ENCODE measurements at regions not wholly inside any gene's neighbourhood (a gene's known extent, or its start where the extent isn't known, plus 50 kb on each side); places are given as distances from the start of the nearest gene placed in this dataset.

- in situ Hi-C loops (cut with MboI; ENCODE audit: low pct_ligation_motif_present in 1 of 4, low pct_unique_long_range_greater_than_20kb in 1 of 4, low sequenced_read_pairs in 3 of 4), result no loop called here
- TF ChIP-seq POLR2AphosphoS5 (IDR thresholded peaks at IDR 0.05), result no peak
- no peak for TF ChIP-seq EP300 (IDR thresholded peaks at IDR 0.05; ENCODE audit: low read depth)
- no peak for TF ChIP-seq CTCF (IDR thresholded peaks at IDR 0.05)
- TF ChIP-seq POLR2A (IDR thresholded peaks at IDR 0.05), result no peak
These were observed 94.3 kb upstream of the ASIC2 start for GRCh38 chr17:33387406-33387805.

GRCh38 chr17:33389504-33390135 lies 96.5 kb upstream of the ASIC2 start:
- in situ Hi-C loops (cut with MboI; ENCODE audit: low pct_ligation_motif_present in 1 of 4, low pct_unique_long_range_greater_than_20kb in 1 of 4, low sequenced_read_pairs in 3 of 4), result no loop called here
- WGBS, 2 donors (ENCODE audit: low coverage in 1 of 2), result 53% methylated on average over 4 of the region's 4 CpGs; no CpG with 5 or more reads in 1 of the 2 donors

More at GRCh38 chr17:33387406-33387805, 94.3 kb upstream of the ASIC2 start:
- no peaks in the 10 kb centered on the region for H3K36me3 ChIP-seq
- intact Hi-C loops (cut with DNase I; ENCODE audit: low total_unique reads), result loop anchor here (10.0 kb wide), 1 partner anchor 353 kb away; no protein-coding TSS in a partner anchor
- H3K4me3 ChIP-seq, result no peak overlapping the region
- WGBS, 2 donors (ENCODE audit: low coverage in 1 of 2), result 68% methylated on average over 7 of the region's 7 CpGs; no CpG with 5 or more reads in 1 of the 2 donors
- H3K27me3 ChIP-seq, result peaks cover 9% of the 10 kb centered on the region
- no peak for DNase-seq
- no peak overlapping the region for H3K27ac ChIP-seq
- no peaks in the 10 kb centered on the region for H3K4me1 ChIP-seq
- no peaks in the 10 kb centered on the region for H3K9me3 ChIP-seq

GRCh38 chr17:33390479-33391176 lies 97.5 kb upstream of the ASIC2 start:
- no peak for TF ChIP-seq CTCF (IDR thresholded peaks at IDR 0.05)
- no peak for TF ChIP-seq POLR2A (IDR thresholded peaks at IDR 0.05)
- TF ChIP-seq POLR2AphosphoS5 (IDR thresholded peaks at IDR 0.05), result no peak
- no peak for TF ChIP-seq EP300 (IDR thresholded peaks at IDR 0.05; ENCODE audit: low read depth)
- Histone ChIP-seq H3K9me3 (no peaks in the 10 kb centered on the region), H3K4me3 (no peak overlapping the region), H3K27me3 (peaks cover 9% of the 10 kb centered on the region), H3K4me1 (no peaks in the 10 kb centered on the region), H3K27ac (no peak overlapping the region), H3K36me3 (no peaks in the 10 kb centered on the region)
- no peak for DNase-seq
- in situ Hi-C loops (cut with MboI; ENCODE audit: low pct_ligation_motif_present in 1 of 4, low pct_unique_long_range_greater_than_20kb in 1 of 4, low sequenced_read_pairs in 3 of 4), result no loop called here
- intact Hi-C loops (cut with DNase I; ENCODE audit: low total_unique reads), result no loop called here
- WGBS, 2 donors (ENCODE audit: low coverage in 1 of 2), result 54% methylated on average over 6 of the region's 6 CpGs; no CpG with 5 or more reads in 1 of the 2 donors

More at GRCh38 chr17:33389504-33390135, 96.5 kb upstream of the ASIC2 start:
- no peak for TF ChIP-seq EP300 (IDR thresholded peaks at IDR 0.05; ENCODE audit: low read depth)
- no peak for TF ChIP-seq CTCF (IDR thresholded peaks at IDR 0.05)
- TF ChIP-seq POLR2AphosphoS5 (IDR thresholded peaks at IDR 0.05), result no peak
- no peak for TF ChIP-seq POLR2A (IDR thresholded peaks at IDR 0.05)
- Histone ChIP-seq H3K4me3 (no peak overlapping the region), H3K36me3 (no peaks in the 10 kb centered on the region), H3K27ac (no peak overlapping the region), H3K9me3 (no peaks in the 10 kb centered on the region), H3K4me1 (no peaks in the 10 kb centered on the region), H3K27me3 (peaks cover 9% of the 10 kb centered on the region)
- intact Hi-C loops (cut with DNase I; ENCODE audit: low total_unique reads), result loop anchor here (10.0 kb wide), 1 partner anchor 355 kb away; no protein-coding TSS in a partner anchor
- DNase-seq, result no peak

- no peak for TF ChIP-seq CTCF (IDR thresholded peaks at IDR 0.05)
- TF ChIP-seq POLR2A (IDR thresholded peaks at IDR 0.05), result no peak
- TF ChIP-seq POLR2AphosphoS5 (IDR thresholded peaks at IDR 0.05), result no peak
- TF ChIP-seq EP300 (IDR thresholded peaks at IDR 0.05; ENCODE audit: low read depth), result no peak
- 33 to 47% methylated on average over 3 of the region's 3 CpGs for WGBS, 2 donors (ENCODE audit: low coverage in 1 of 2)
- H3K27ac ChIP-seq, result no peak overlapping the region
These were observed 103.7 kb upstream of the ASIC2 start for GRCh38 chr17:33396818-33397217.

More at GRCh38 chr17:33396818-33397217, 103.7 kb upstream of the ASIC2 start:
- H3K9me3 ChIP-seq, result no peaks in the 10 kb centered on the region
- H3K36me3 ChIP-seq, result no peaks in the 10 kb centered on the region
- in situ Hi-C loops (cut with MboI; ENCODE audit: low pct_ligation_motif_present in 1 of 4, low pct_unique_long_range_greater_than_20kb in 1 of 4, low sequenced_read_pairs in 3 of 4) (no loop called here), intact Hi-C loops (cut with DNase I; ENCODE audit: low total_unique reads) (no loop called here)
- no peak for DNase-seq
- H3K27me3 ChIP-seq, result no peaks in the 10 kb centered on the region
- no peak overlapping the region for H3K4me3 ChIP-seq
- H3K4me1 ChIP-seq, result no peaks in the 10 kb centered on the region

Data from transverse colon (tissue), 4 donors.